ENCODE measurements at regions not wholly inside any gene's neighbourhood (a gene's known extent, or its start where the extent isn't known, plus 50 kb on each side); places are given as distances from the start of the nearest gene placed in this dataset.

DNA sequence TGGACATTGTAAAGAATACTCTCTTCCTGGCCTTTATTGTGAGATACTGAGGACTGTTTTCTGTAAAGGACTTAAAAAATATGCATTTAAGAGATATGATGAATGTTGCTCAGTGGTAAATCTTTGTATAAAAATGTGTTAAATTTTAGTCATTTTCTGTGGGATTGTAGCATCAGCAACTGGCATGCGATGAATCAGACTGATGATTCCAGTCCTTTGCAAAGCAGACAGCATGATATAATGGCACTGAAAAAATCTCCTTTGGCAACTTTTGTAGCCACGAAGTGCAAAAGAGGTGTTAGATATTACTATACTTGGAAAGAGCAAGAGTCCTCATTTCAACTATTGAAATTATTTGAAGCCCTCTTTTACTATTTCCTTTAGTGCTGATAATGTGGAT, 678.7 kb downstream of the PLCL1 start:
- Mint-ChIP-seq H3K9me3 (no peaks in the 10 kb centered on the region), H3K27me3 (no peaks in the 10 kb centered on the region), H3K36me3 (no peaks in the 10 kb centered on the region), H3K4me1 (no peaks in the 10 kb centered on the region), H3K27ac (no peak overlapping the region), H3K4me3 (no peak overlapping the region)
- no peaks in the 10 kb centered on the region for H3K27me3 ChIP-seq (ENCODE audit: insufficient read depth, low read length)
- ChIA-PET POLR2A (ENCODE audit: partially characterized antibody) (no interaction called here), CTCF (ENCODE audit: partially characterized antibody) (no interaction called here)
- H3K4me3 ChIP-seq (ENCODE audit: low read length in 2 of 2), result no peak overlapping the region
- no peaks in the 10 kb centered on the region for H3K36me3 ChIP-seq (ENCODE audit: insufficient read depth, low read length)
- H3K27ac ChIP-seq (ENCODE audit: low read depth, low read length), result no peak overlapping the region
- intact Hi-C loops (cut with micrococcal nuclease), result no loop called here
- no peaks in the 10 kb centered on the region for H3K4me1 ChIP-seq (ENCODE audit: insufficient read depth, low read length)
- DNase-seq, result no peak
- no peaks in the 10 kb centered on the region for H3K9me3 ChIP-seq (ENCODE audit: control insufficient read depth in 1 of 2, low read length in 2 of 2)

DNA sequence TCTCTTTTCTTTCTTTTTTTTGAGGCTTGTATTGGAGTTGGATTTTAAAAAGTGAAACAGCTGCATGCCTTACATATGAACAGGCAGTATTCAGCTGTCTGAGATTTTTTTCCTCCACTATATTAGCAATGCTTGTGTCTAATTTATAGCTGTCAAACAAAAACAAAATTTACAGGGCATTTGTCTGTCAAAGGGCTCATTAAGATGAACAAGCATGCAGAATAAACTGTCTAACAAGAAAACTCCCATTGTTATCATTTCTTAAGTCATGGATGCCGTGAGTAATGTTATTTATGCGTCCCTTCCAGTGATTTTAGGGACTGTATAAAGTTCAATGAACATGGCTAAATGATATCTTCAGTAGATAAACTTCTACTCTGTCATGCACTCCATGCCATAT, 674.7 kb downstream of the PLCL1 start:
- Mint-ChIP-seq H3K36me3 (no peaks in the 10 kb centered on the region), H3K4me1 (no peaks in the 10 kb centered on the region), H3K27ac (no peak overlapping the region), H3K27me3 (no peaks in the 10 kb centered on the region), H3K4me3 (no peak overlapping the region), H3K9me3 (peaks cover 0 to 1% (median 0%) of the 10 kb centered on the region in 8 donors)
- POLR2A ChIA-PET (ENCODE audit: partially characterized antibody), result no interaction called here
- Histone ChIP-seq H3K9me3 (ENCODE audit: control insufficient read depth in 1 of 2, low read length in 2 of 2) (no peaks in the 10 kb centered on the region), H3K4me1 (ENCODE audit: insufficient read depth, low read length) (no peaks in the 10 kb centered on the region), H3K36me3 (ENCODE audit: insufficient read depth, low read length) (no peaks in the 10 kb centered on the region), H3K27me3 (ENCODE audit: insufficient read depth, low read length) (no peaks in the 10 kb centered on the region), H3K4me3 (ENCODE audit: low read length in 2 of 2) (no peak overlapping the region), H3K27ac (ENCODE audit: low read depth, low read length) (no peak overlapping the region)
- DNase-seq, result no peak
- intact Hi-C loops (cut with micrococcal nuclease), result no loop called here
- CTCF ChIA-PET (ENCODE audit: partially characterized antibody), result no interaction called here

DNA sequence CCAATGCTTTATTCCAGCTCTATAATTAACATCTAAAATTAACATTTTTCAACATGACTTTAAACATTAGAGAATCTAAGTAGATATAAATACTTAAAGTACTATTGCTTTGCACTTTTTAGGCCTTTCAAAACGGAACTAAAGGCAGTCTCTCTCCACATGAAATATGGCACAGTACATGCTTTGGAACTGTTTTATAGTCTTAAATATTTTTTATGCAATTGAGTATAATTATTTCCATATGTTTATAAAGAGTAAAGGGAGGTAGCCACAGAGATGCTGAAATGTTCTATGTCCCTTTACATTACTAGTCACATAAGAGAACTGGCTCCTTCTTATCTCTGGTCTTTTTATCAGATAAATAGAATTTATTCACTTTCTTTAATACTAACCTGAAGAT, 674.0 kb downstream of the PLCL1 start:
- H3K9me3 ChIP-seq (ENCODE audit: control insufficient read depth in 1 of 2, low read length in 2 of 2), result no peaks in the 10 kb centered on the region
- DNase-seq, result no peak
- Mint-ChIP-seq H3K27me3 (no peaks in the 10 kb centered on the region), H3K4me3 (no peak overlapping the region), H3K36me3 (no peaks in the 10 kb centered on the region), H3K4me1 (no peaks in the 10 kb centered on the region), H3K9me3 (peaks cover 0 to 1% (median 0%) of the 10 kb centered on the region in 8 donors), H3K27ac (no peak overlapping the region)
- CTCF ChIA-PET (ENCODE audit: partially characterized antibody), result no interaction called here
- no peaks in the 10 kb centered on the region for H3K4me1 ChIP-seq (ENCODE audit: insufficient read depth, low read length)
- H3K4me3 ChIP-seq (ENCODE audit: low read length in 2 of 2), result no peak overlapping the region
- no peaks in the 10 kb centered on the region for H3K36me3 ChIP-seq (ENCODE audit: insufficient read depth, low read length)
- no peak overlapping the region for H3K27ac ChIP-seq (ENCODE audit: low read depth, low read length)
- no peaks in the 10 kb centered on the region for H3K27me3 ChIP-seq (ENCODE audit: insufficient read depth, low read length)
- intact Hi-C loops (cut with micrococcal nuclease), result no loop called here
- POLR2A ChIA-PET (ENCODE audit: partially characterized antibody), result no interaction called here

DNA sequence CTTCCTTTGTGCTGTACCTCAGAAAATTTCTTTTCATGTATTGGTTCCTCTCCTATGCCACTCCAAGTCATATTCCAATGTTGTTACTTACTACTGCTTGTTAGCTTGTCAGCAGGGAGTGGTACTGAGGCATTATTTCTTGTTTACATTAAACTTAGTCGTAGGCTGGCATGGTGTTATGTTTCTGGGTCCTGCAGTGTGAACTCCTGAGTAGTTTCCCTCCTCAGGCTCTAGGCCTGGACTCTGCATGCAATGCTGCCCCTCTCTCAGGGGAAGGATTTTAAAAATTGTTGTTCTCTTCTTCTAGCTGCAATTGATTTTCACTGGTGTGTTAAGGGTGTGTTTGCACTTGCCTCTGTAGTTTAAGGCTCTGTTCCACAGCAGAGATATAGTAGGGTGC, 671.6 kb downstream of the PLCL1 start:
- no peaks in the 10 kb centered on the region for H3K27me3 Mint-ChIP-seq
- intact Hi-C loops (cut with micrococcal nuclease), result no loop called here
- no peak overlapping the region for H3K27ac Mint-ChIP-seq

DNA sequence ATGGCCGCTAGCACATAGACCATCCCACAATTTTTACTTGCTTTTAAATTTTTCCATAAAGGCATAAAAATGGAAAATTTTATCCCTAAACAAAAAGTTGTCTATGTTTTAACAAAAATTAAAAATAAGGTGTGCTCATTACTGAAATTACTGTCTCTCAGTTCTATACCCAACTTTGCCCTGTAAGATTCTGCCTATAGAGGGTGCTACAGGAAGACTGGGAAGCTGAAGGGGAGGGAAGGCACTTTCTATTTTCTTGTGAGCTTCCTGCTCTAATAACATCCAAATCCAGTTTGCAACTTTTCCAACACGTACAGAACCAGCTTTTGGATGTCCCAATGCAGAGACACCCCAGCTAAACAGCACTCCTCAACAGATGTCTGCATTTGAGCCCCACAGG, 666.9 kb downstream of the PLCL1 start:
- ChIA-PET POLR2A (ENCODE audit: partially characterized antibody) (no interaction called here), CTCF (ENCODE audit: partially characterized antibody) (no interaction called here)
- H3K9me3 Mint-ChIP-seq, result peaks cover 0 to 4% (median 0%) of the 10 kb centered on the region in 8 donors
- DNase-seq, result no peak
- no peaks in the 10 kb centered on the region for H3K27me3 ChIP-seq (ENCODE audit: insufficient read depth, low read length)
- no peaks in the 10 kb centered on the region for H3K4me1 Mint-ChIP-seq
- H3K4me1 ChIP-seq (ENCODE audit: insufficient read depth, low read length), result no peaks in the 10 kb centered on the region
- no peaks in the 10 kb centered on the region for H3K36me3 ChIP-seq (ENCODE audit: insufficient read depth, low read length)
- intact Hi-C loops (cut with micrococcal nuclease), result no loop called here
- H3K4me3 Mint-ChIP-seq, result no peak overlapping the region
- H3K36me3 Mint-ChIP-seq, result no peaks in the 10 kb centered on the region
- no peaks in the 10 kb centered on the region for H3K9me3 ChIP-seq (ENCODE audit: control insufficient read depth in 1 of 2, low read length in 2 of 2)
- H3K27ac Mint-ChIP-seq, result no peak overlapping the region
- peaks cover 0 to 1% of the 10 kb centered on the region in 2 donors for H3K27me3 Mint-ChIP-seq
- no peak overlapping the region for H3K27ac ChIP-seq (ENCODE audit: low read depth, low read length)
- no peak overlapping the region for H3K4me3 ChIP-seq (ENCODE audit: low read length in 2 of 2)

More for the DNA sequence above, 671.6 kb downstream of the PLCL1 start:
- Mint-ChIP-seq H3K4me3 (no peak overlapping the region), H3K9me3 (peaks cover 0 to 1% (median 0%) of the 10 kb centered on the region in 8 donors), H3K36me3 (no peaks in the 10 kb centered on the region), H3K4me1 (no peaks in the 10 kb centered on the region)
- Histone ChIP-seq H3K9me3 (ENCODE audit: control insufficient read depth in 1 of 2, low read length in 2 of 2) (no peaks in the 10 kb centered on the region), H3K4me1 (ENCODE audit: insufficient read depth, low read length) (no peaks in the 10 kb centered on the region), H3K27ac (ENCODE audit: low read depth, low read length) (no peak overlapping the region), H3K4me3 (ENCODE audit: low read length in 2 of 2) (no peak overlapping the region), H3K36me3 (ENCODE audit: insufficient read depth, low read length) (no peaks in the 10 kb centered on the region), H3K27me3 (ENCODE audit: insufficient read depth, low read length) (no peaks in the 10 kb centered on the region)
- POLR2A ChIA-PET (ENCODE audit: partially characterized antibody), result no interaction called here
- CTCF ChIA-PET (ENCODE audit: partially characterized antibody), result no interaction called here
- DNase-seq, result no peak

DNA sequence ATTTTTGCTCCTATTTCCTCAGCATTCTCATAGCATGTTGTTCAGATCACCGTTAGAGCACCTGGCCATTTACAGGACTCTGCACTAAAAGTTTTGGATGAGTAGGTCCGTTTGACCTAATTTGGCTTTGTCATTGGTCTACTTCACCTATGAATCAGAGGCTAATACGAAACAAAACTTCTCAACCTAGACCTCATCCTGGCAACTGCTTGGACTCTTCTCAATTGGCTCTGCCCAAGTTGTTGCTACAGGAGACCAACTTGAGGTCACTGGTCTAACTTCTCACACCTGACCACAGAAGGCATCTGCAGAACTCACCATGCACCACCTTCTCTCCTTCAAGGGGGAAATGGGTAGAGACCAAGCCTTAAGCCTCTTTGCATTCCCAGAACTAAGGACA, 663.7 kb downstream of the PLCL1 start:
- Mint-ChIP-seq H3K27me3 (peaks cover 1 to 2% of the 10 kb centered on the region in 2 donors), H3K4me1 (no peaks in the 10 kb centered on the region), H3K9me3 (peaks cover 0 to 4% (median 0%) of the 10 kb centered on the region in 8 donors), H3K36me3 (no peaks in the 10 kb centered on the region), H3K4me3 (no peak overlapping the region), H3K27ac (no peak overlapping the region)
- Histone ChIP-seq H3K27me3 (ENCODE audit: insufficient read depth, low read length) (no peaks in the 10 kb centered on the region), H3K27ac (ENCODE audit: low read depth, low read length) (no peak overlapping the region), H3K9me3 (ENCODE audit: control insufficient read depth in 1 of 2, low read length in 2 of 2) (no peaks in the 10 kb centered on the region), H3K36me3 (ENCODE audit: insufficient read depth, low read length) (no peaks in the 10 kb centered on the region), H3K4me1 (ENCODE audit: insufficient read depth, low read length) (no peaks in the 10 kb centered on the region), H3K4me3 (ENCODE audit: low read length in 2 of 2) (no peak overlapping the region)
- ChIA-PET CTCF (ENCODE audit: partially characterized antibody) (interaction anchor here (0.6 kb wide), 1 partner anchor 17 kb away, joined by 3 read pairs; no protein-coding TSS in a partner anchor), POLR2A (ENCODE audit: partially characterized antibody) (no interaction called here)
- intact Hi-C loops (cut with micrococcal nuclease), result no loop called here
- DNase-seq, result no peak

DNA sequence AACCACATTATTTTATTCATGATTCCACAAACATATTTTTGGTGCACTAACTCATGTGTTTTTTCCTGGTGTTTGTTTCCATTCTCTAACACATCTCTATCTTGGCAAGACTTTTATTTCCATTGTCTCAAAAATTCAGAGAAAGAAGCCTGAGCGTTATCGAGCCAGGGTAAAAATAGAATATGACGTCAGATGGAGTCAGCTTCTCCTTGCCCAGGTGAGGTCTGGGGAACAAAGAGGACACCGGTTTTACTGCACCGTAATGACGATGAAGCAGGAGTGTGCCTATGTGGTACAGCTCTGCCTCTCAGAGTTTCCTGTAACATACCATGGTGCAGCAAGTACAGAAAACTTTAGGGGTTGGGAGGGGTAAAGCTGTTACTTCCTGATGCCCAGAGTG, 661.6 kb downstream of the PLCL1 start:
- Mint-ChIP-seq H3K4me1 (no peaks in the 10 kb centered on the region), H3K9me3 (peaks cover 0 to 4% (median 0%) of the 10 kb centered on the region in 8 donors), H3K4me3 (no peak overlapping the region), H3K27ac (no peak overlapping the region), H3K27me3 (peaks cover 4 to 5% of the 10 kb centered on the region in 2 donors), H3K36me3 (no peaks in the 10 kb centered on the region)
- no peaks in the 10 kb centered on the region for H3K36me3 ChIP-seq (ENCODE audit: insufficient read depth, low read length)
- H3K4me1 ChIP-seq (ENCODE audit: insufficient read depth, low read length), result no peaks in the 10 kb centered on the region
- no peaks in the 10 kb centered on the region for H3K27me3 ChIP-seq (ENCODE audit: insufficient read depth, low read length)
- H3K9me3 ChIP-seq (ENCODE audit: control insufficient read depth in 1 of 2, low read length in 2 of 2), result no peaks in the 10 kb centered on the region
- no peak overlapping the region for H3K4me3 ChIP-seq (ENCODE audit: low read length in 2 of 2)
- intact Hi-C loops (cut with micrococcal nuclease), result no loop called here
- no peak for DNase-seq
- no peak overlapping the region for H3K27ac ChIP-seq (ENCODE audit: low read depth, low read length)
- POLR2A ChIA-PET (ENCODE audit: partially characterized antibody), result no interaction called here
- CTCF ChIA-PET (ENCODE audit: partially characterized antibody), result no interaction called here

DNA sequence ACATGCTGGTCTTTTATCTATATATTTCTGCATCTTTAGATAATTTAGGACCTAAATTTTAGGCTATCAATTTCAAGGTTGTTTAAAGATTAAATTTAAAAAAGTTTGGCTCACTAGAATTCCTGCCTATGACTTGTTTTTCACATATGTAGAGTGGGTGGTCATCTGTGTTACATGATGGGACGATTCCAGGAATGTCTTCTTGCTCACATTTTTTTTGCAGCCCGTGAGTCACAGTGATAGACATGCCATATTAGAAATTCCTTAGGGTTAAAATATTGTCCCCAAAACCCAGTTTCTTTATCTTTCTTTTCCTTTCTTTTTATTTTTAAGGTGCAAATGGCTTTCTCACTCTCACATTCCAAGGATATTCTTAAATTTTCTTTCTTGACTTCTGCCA, 652.0 kb downstream of the PLCL1 start:
- H3K9me3 ChIP-seq (ENCODE audit: control insufficient read depth in 1 of 2, low read length in 2 of 2), result no peaks in the 10 kb centered on the region
- ChIA-PET POLR2A (ENCODE audit: partially characterized antibody) (no interaction called here), CTCF (ENCODE audit: partially characterized antibody) (no interaction called here)
- H3K4me3 Mint-ChIP-seq, result no peak overlapping the region
- no peaks in the 10 kb centered on the region for H3K36me3 ChIP-seq (ENCODE audit: insufficient read depth, low read length)
- intact Hi-C loops (cut with micrococcal nuclease), result no loop called here
- no peaks in the 10 kb centered on the region for H3K4me1 Mint-ChIP-seq
- H3K27ac ChIP-seq (ENCODE audit: low read depth, low read length), result no peak overlapping the region
- peaks cover 0 to 2% (median 0%) of the 10 kb centered on the region in 8 donors for H3K9me3 Mint-ChIP-seq
- H3K4me3 ChIP-seq (ENCODE audit: low read length in 2 of 2), result no peak overlapping the region
- H3K27me3 Mint-ChIP-seq, result no peaks in the 10 kb centered on the region
- no peaks in the 10 kb centered on the region for H3K4me1 ChIP-seq (ENCODE audit: insufficient read depth, low read length)
- no peak for DNase-seq
- H3K36me3 Mint-ChIP-seq, result no peaks in the 10 kb centered on the region
- H3K27me3 ChIP-seq (ENCODE audit: insufficient read depth, low read length), result no peaks in the 10 kb centered on the region
- H3K27ac Mint-ChIP-seq, result no peak overlapping the region

All from CD4-positive, alpha-beta memory T cell (primary cell).